ENCODE measurements at regions not wholly inside any gene's neighbourhood (a gene's known extent, or its start where the extent isn't known, plus 50 kb on each side); places are given as distances from the start of the nearest gene placed in this dataset.

- TF ChIP-seq, protein P1, sequence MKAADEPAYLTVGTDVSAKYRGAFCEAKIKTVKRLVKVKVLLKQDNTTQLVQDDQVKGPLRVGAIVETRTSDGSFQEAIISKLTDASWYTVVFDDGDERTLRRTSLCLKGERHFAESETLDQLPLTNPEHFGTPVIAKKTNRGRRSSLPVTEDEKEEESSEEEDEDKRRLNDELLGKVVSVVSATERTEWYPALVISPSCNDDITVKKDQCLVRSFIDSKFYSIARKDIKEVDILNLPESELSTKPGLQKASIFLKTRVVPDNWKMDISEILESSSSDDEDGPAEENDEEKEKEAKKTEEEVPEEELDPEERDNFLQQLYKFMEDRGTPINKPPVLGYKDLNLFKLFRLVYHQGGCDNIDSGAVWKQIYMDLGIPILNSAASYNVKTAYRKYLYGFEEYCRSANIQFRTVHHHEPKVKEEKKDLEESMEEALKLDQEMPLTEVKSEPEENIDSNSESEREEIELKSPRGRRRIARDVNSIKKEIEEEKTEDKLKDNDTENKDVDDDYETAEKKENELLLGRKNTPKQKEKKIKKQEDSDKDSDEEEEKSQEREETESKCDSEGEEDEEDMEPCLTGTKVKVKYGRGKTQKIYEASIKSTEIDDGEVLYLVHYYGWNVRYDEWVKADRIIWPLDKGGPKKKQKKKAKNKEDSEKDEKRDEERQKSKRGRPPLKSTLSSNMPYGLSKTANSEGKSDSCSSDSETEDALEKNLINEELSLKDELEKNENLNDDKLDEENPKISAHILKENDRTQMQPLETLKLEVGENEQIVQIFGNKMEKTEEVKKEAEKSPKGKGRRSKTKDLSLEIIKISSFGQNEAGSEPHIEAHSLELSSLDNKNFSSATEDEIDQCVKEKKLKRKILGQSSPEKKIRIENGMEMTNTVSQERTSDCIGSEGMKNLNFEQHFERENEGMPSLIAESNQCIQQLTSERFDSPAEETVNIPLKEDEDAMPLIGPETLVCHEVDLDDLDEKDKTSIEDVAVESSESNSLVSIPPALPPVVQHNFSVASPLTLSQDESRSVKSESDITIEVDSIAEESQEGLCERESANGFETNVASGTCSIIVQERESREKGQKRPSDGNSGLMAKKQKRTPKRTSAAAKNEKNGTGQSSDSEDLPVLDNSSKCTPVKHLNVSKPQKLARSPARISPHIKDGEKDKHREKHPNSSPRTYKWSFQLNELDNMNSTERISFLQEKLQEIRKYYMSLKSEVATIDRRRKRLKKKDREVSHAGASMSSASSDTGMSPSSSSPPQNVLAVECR (CRISPR knock-in tag; IDR thresholded peaks at IDR 0.05; ENCODE audit: borderline replicate concordance) = peak; percentile 39; the same call in 1 of the 2 replicates
- no peak for TF ChIP-seq TBL1XR1 (IDR thresholded peaks at IDR 0.05; ENCODE audit: borderline replicate concordance, low read length, partially characterized antibody)
- TF ChIP-seq ZFX (CRISPR knock-in tag; IDR thresholded peaks at IDR 0.05; ENCODE audit: low read depth) = peak; percentile 39; the same call in 1 of the 2 replicates
- TF ChIP-seq, protein P2, sequence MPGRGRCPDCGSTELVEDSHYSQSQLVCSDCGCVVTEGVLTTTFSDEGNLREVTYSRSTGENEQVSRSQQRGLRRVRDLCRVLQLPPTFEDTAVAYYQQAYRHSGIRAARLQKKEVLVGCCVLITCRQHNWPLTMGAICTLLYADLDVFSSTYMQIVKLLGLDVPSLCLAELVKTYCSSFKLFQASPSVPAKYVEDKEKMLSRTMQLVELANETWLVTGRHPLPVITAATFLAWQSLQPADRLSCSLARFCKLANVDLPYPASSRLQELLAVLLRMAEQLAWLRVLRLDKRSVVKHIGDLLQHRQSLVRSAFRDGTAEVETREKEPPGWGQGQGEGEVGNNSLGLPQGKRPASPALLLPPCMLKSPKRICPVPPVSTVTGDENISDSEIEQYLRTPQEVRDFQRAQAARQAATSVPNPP (CRISPR knock-in tag; IDR thresholded peaks at IDR 0.05) = 0 out of 2 replicates have a peak, but pooled peaks have one; percentile 61
- TF ChIP-seq, protein P3, sequence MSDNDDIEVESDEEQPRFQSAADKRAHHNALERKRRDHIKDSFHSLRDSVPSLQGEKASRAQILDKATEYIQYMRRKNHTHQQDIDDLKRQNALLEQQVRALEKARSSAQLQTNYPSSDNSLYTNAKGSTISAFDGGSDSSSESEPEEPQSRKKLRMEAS (IDR thresholded peaks at IDR 0.05) = no peak
- TF ChIP-seq HNF4G (IDR thresholded peaks at IDR 0.05; ENCODE audit: borderline replicate concordance, low read depth, low read length) = peak; percentile 51; the same call in 1 of the 2 replicates
- no peak for TF ChIP-seq HNF4G (CRISPR knock-in tag; IDR thresholded peaks at IDR 0.05; ENCODE audit: borderline replicate concordance, low read depth)
- no peak for TF ChIP-seq PRMT3 (CRISPR knock-in tag; IDR thresholded peaks at IDR 0.05; ENCODE audit: borderline replicate concordance, low read depth)
- TF ChIP-seq BATF2 (CRISPR knock-in tag; IDR thresholded peaks at IDR 0.05) = no peak
- TF ChIP-seq HBP1 (CRISPR knock-in tag; IDR thresholded peaks at IDR 0.05; ENCODE audit: low read depth) = no peak
- TF ChIP-seq FOXC1 (CRISPR knock-in tag; IDR thresholded peaks at IDR 0.05; ENCODE audit: borderline replicate concordance) = no peak
- 0 out of 2 replicates have a peak, but pooled peaks have one; percentile 34 for TF ChIP-seq EZH2 (conservative IDR thresholded peaks at IDR 0.05; ENCODE audit: low read depth, low read length)
- TF ChIP-seq, protein P4, sequence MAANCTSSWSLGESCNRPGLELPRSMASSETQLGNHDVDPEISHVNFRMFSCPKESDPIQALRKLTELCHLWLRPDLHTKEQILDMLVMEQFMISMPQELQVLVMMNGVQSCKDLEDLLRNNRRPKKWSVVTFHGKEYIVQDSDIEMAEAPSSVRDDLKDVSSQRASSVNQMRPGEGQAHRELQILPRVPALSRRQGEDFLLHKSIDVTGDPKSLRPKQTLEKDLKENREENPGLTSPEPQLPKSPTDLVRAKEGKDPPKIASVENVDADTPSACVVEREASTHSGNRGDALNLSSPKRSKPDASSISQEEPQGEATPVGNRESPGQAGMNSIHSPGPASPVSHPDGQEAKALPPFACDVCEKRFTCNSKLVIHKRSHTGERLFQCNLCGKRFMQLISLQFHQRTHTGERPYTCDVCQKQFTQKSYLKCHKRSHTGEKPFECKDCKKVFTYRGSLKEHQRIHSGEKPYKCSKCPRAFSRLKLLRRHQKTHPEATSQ (CRISPR knock-in tag; IDR thresholded peaks at IDR 0.05; ENCODE audit: borderline replicate concordance) = no peak
- TF ChIP-seq ZNF496 (CRISPR knock-in tag; IDR thresholded peaks at IDR 0.05; ENCODE audit: insufficient replicate concordance) = no peak
- TF ChIP-seq ZNF878 (CRISPR knock-in tag; IDR thresholded peaks at IDR 0.05) = no peak
- TF ChIP-seq TFE3 (CRISPR knock-in tag; IDR thresholded peaks at IDR 0.05) = no peak
- no peak for TF ChIP-seq ZNF234 (CRISPR knock-in tag; conservative IDR thresholded peaks at IDR 0.05)
- TF ChIP-seq MTA1 (CRISPR knock-in tag; IDR thresholded peaks at IDR 0.05; ENCODE audit: borderline replicate concordance) = peak; percentile 69; the same call in 1 of the 2 replicates
Observed at GRCh38 chr16:85436636-85437165, 176.4 kb upstream of the GSE1 start (continued).
